Ectodermal cell (in vitro differentiated cells): ENCODE measurements at regions not wholly inside any gene's neighbourhood (a gene's known extent, or its start where the extent isn't known, plus 50 kb on each side); places are given as distances from the start of the nearest gene placed in this dataset.

Experiments used
- H3K27ac ChIP-seq: 2 replicates; pipeline ENCODE4 v1.7.0; 2013; ENCODE audit warnings: mild to moderate bottlenecking, low read depth, low read length; ENCODE audit not compliant: insufficient read depth, poor library complexity, severe bottlenecking
- H3K27me3 ChIP-seq: 2 replicates; pipeline ENCODE4 v1.7.0; 2013; ENCODE audit warnings: mild to moderate bottlenecking, low read length; ENCODE audit not compliant: insufficient read depth, control insufficient read depth, poor library complexity, severe bottlenecking
- H3K36me3 ChIP-seq: one replicate; pipeline ENCODE4 v1.7.0; 2013; ENCODE audit warnings: low read length; ENCODE audit not compliant: control insufficient read depth, insufficient read depth
- H3K4me1 ChIP-seq: one replicate; pipeline ENCODE4 v1.7.0; 2013; ENCODE audit warnings: low read length; ENCODE audit not compliant: control insufficient read depth, insufficient read depth
- H3K4me3 ChIP-seq: 2 replicates; pipeline ENCODE4 v1.7.0; 2013; ENCODE audit warnings: low read depth, low read length, control low read depth; ENCODE audit not compliant: insufficient read depth
- H3K9me3 ChIP-seq: 2 replicates; pipeline ENCODE4 v1.7.0; 2013; ENCODE audit warnings: mild to moderate bottlenecking, low read length, moderate library complexity; ENCODE audit not compliant: control insufficient read depth
- WGBS, 2 experiments: methylation state at CpG; one replicate each; pipeline ENCODE4 v1.1.7; 2013; ENCODE audit warnings: missing lambda C conversion rate in 2 of 2; 5-methylcytosine and 5-hydroxymethylcytosine counted together

DNA sequence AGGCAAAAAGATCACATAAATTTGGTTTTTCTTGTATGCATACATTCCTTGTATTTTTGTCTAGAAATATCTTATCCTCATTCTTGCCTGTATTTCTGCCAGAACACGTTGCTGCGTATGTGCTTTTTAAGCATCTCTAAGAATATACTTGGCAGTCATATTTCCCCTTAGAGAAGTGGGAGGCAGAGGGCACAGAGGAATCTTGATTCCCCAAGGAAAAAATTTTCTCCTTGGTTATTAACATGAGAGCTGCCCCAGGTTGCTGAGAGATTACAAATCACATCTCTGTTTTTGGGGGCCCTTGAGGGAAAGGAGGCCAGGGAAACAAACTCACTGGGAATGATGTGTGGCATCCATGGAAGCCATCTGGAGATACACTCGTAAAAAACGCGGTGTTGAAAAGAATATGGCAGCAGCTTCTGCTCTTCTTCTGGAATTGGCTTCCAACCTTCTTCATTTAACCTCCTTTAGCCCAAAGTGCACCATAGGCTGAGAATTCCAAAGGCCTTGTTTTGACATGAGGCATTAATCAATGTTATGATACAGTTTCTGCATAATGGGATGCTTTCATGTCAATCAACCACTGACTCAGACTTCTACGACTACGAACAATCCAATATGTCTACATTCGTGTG, 684.3 kb upstream of the SORCS1 start:
- H3K27me3 ChIP-seq: no peaks in the 10 kb centered on the region
- H3K9me3 ChIP-seq: no peaks in the 10 kb centered on the region
- no peak overlapping the region for H3K4me3 ChIP-seq
- no peaks in the 10 kb centered on the region for H3K36me3 ChIP-seq
- H3K4me1 ChIP-seq: no peaks in the 10 kb centered on the region
- 95 to 98% methylated on average over 7 to 8 of the region's 8 CpGs for WGBS, 2 experiments
- no peak overlapping the region for H3K27ac ChIP-seq

DNA sequence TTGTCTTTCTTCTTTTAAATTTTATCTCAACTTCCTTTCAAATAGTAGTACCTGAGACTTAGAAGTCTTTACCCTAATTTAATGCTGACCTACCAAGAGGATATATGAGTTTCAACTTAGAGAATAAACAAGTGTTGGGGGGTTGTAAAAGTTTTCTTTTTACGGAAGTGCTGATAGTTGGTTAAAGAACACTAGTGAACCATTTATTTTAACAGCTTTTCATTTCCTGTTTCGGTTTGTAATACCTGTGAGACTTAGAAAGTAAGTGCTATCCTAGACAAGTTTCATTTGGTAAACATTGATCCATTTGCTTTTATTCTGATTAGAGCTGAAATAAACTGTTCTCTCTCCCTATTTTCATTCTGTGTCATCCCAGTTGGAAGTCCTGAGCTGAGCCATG, 683.1 kb upstream of the SORCS1 start:
- Histone ChIP-seq H3K36me3 (no peaks in the 10 kb centered on the region), H3K9me3 (no peaks in the 10 kb centered on the region), H3K27ac (no peak overlapping the region), H3K4me3 (no peak overlapping the region), H3K4me1 (no peaks in the 10 kb centered on the region), H3K27me3 (no peaks in the 10 kb centered on the region)
- 88 to 93% methylated on average over 2 of the region's 2 CpGs for WGBS, 2 experiments

DNA sequence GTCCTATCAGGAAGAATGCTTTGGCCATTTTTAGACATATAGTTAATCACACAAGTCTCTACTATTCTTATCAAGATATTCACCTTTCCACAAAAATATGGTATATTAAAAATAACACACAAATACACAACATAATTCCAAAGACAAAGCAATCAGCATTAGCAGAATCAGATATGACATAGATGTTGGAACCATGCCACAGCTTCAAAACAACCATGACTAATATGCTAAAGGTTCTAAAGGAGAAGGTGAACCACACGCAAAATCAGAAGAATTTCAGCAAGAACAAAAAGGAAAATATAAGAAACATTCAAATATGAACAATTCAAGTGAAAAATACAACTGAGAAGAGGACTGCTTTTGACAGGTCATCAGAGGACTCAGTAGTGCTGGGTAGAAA, 670.2 kb upstream of the SORCS1 start:
- Histone ChIP-seq H3K36me3 (no peaks in the 10 kb centered on the region), H3K4me3 (no peak overlapping the region), H3K27ac (no peak overlapping the region), H3K4me1 (no peaks in the 10 kb centered on the region), H3K9me3 (no peaks in the 10 kb centered on the region), H3K27me3 (no peaks in the 10 kb centered on the region)
- WGBS, 2 experiments: 100% methylated on average over 1 of the region's 1 CpG; no CpG with 5 or more reads in 1 of the 2 experiments

DNA sequence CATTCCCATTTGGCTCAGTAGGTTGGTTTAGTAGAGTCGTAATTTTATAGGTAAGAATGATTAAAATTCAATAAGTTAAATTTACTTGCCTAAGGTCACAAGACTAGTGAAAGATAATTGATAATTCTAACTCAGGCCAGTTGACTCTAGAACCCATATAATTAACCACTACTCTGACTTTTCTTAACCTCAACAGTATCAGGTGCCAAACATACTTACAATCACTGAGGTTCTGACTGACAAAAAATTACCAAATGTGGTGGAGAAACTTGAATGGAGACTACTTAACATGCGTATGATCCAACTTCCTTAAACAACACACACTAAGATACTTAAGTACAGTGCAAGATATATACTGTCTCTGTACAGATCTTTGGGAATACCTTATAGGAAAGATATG, 667.3 kb upstream of the SORCS1 start:
- WGBS, 2 experiments: 89% methylated on average over 1 of the region's 2 CpGs; no CpG with 5 or more reads in 1 of the 2 experiments

DNA sequence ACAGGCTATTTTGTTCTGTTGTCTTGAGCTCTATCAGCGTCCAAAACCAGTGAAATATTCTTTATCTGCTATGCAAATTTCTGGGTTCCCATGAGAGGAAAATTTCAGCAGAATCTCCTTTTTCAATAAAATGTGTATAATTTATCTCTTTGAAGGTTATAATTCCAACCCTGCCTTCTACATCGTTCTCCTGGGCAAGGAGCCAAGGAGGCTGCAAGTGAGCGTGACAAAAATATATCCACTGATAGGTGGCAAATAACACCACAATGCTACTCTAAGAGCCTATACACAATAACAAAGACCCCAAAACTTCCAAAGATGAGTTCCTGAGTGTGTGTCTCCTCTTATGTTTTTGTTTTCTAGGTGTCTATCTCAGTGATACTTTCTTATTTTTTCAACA, 664.7 kb upstream of the SORCS1 start:
- Histone ChIP-seq H3K4me3 (no peak overlapping the region), H3K27ac (no peak overlapping the region), H3K4me1 (no peaks in the 10 kb centered on the region), H3K27me3 (no peaks in the 10 kb centered on the region), H3K36me3 (no peaks in the 10 kb centered on the region), H3K9me3 (no peaks in the 10 kb centered on the region)
- WGBS, 2 experiments: 97 to 100% methylated on average over 2 to 3 of the region's 3 CpGs

More for the DNA sequence above, 667.3 kb upstream of the SORCS1 start:
- H3K4me3 ChIP-seq: no peak overlapping the region
- no peak overlapping the region for H3K27ac ChIP-seq
- no peaks in the 10 kb centered on the region for H3K27me3 ChIP-seq
- no peaks in the 10 kb centered on the region for H3K4me1 ChIP-seq
- no peaks in the 10 kb centered on the region for H3K9me3 ChIP-seq
- no peaks in the 10 kb centered on the region for H3K36me3 ChIP-seq

DNA sequence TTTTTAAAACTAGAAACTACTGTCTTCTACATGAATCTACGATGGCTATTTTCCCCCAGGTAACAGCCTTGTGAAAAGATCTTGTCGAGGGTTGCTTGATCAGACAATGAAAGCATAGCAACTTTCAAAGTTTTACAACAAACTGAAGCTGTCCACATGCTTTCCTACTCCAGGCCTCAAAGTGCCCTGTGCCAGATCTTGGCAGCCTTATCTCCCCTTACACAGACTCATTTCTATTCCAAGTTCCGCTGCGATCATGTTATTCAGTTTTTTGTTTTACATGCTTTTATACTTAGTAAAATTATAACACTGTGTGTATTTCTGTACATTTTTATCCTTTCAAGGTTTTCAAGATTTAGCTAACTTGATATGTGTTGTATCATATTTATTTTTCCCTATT, 661.7 kb upstream of the SORCS1 start:
- no peaks in the 10 kb centered on the region for H3K4me1 ChIP-seq
- H3K27me3 ChIP-seq: no peaks in the 10 kb centered on the region
- no peaks in the 10 kb centered on the region for H3K36me3 ChIP-seq
- H3K4me3 ChIP-seq: no peak overlapping the region
- no peaks in the 10 kb centered on the region for H3K9me3 ChIP-seq
- H3K27ac ChIP-seq: no peak overlapping the region
- WGBS, 2 experiments: 94 to 97% methylated on average over 4 of the region's 4 CpGs

DNA sequence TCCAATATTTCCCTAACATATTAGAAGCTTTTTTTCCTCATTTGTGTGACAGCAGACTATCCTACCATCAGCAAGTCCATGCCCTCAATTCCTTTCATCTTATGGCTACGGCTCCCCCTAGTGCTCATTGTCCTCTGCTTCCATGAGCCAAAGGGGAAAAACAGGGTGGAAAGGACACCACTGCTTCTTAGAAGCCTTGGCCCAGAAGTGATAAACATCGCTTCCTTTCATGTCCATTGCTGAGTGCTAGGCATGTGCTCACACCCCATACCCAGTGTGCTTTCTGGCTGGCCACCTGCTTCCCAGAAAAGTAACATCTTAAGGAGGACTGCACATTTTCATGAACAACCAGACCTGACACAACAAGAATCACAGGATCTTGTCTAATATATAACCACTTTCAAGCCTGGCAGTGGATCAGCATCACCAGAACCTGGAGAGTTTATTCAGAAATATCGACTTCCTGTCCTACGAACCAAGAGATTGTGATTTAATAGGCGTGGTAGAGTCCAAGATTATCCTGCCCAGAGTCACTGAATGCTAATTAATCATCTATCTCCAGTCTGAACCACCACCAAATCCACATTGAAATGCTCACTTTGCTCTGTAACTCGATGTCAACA, 650.5 kb upstream of the SORCS1 start:
- Histone ChIP-seq H3K9me3 (no peaks in the 10 kb centered on the region), H3K27ac (no peak overlapping the region), H3K4me3 (no peak overlapping the region), H3K27me3 (no peaks in the 10 kb centered on the region), H3K36me3 (no peaks in the 10 kb centered on the region), H3K4me1 (no peaks in the 10 kb centered on the region)
- WGBS, 2 experiments: 63 to 66% methylated on average over 6 of the region's 6 CpGs

DNA sequence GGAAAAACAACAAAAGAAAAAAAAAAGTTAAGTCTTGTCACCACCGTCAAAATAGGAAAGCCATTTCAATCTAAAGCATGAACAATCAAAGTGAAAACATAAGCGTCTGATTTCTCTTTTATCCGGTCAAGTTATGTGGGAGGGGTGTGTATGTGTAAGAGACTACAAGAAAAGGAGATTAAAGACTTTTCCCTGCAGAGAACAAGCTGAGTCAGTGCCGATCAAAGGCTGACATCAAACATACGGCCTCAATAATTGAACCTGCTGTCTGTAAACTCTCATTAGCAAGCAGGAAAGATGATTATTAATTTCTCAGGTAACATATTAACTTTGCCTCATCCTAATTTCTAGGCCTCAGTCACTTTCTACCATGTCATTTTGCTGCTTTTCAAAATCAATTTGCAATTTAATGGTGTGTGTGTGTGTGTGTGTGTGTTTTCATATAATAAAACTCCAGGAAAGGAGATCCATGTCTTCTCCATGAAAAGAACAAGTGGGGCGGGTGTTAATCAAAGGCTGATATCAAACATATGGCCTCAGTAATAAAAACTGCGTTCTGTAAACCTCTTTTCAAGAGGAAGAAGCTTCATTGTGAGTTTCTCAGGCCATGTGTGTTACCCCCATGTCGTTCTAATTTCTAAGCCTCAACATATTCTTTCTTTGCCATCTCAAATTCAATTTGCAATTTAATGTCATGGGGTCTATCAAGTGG, 649.1 kb upstream of the SORCS1 start:
- no peaks in the 10 kb centered on the region for H3K27me3 ChIP-seq
- H3K9me3 ChIP-seq: no peaks in the 10 kb centered on the region
- H3K4me3 ChIP-seq: no peak overlapping the region
- no peak overlapping the region for H3K27ac ChIP-seq
- no peaks in the 10 kb centered on the region for H3K36me3 ChIP-seq
- no peaks in the 10 kb centered on the region for H3K4me1 ChIP-seq
- 89 to 93% methylated on average over 7 to 8 of the region's 8 CpGs for WGBS, 2 experiments

DNA sequence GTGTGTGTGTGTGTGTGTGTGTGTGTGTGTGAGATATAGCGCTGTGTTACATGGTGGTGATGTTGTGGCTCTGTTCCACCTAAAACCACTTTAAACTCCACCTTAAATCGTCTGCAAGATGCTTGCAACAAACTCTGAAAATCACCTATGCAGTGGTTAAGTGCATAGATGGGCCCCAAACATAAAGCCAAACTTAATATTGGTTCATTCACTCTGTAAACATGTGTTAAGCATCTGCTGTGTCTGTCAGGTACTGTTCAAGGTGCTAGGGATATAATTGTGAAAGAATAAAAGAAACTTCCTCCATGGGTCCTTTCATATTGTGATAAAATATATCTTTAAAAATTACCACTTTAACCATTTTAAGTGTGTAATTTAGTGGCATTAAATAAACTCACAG, 645.4 kb upstream of the SORCS1 start:
- Histone ChIP-seq H3K36me3 (no peaks in the 10 kb centered on the region), H3K9me3 (no peaks in the 10 kb centered on the region), H3K4me3 (no peak overlapping the region), H3K4me1 (peaks cover 7% of the 10 kb centered on the region), H3K27me3 (no peaks in the 10 kb centered on the region), H3K27ac (no peak overlapping the region)
- 88 to 91% methylated on average over 1 to 2 of the region's 2 CpGs for WGBS, 2 experiments

DNA sequence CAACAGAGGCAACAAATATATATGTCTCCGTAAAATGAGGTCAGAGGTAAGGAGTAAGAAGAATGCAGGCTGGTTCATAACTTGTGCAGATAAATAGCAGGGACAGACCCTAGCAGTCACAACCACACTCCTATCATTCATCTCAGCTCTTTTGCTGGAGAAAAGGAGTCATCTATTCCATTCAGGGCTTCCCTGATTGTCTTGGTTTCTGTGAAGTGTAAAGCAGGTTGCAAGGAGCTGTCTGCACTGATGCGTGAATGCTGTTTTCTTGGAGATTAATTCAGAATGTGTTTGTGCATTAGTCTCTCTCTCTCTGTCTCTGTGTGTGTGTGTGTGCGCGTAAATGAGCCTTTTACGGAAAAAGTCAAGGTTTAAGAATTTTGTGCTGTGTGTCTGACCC, 643.3 kb upstream of the SORCS1 start:
- 79 to 94% methylated on average over 4 to 5 of the region's 5 CpGs for WGBS, 2 experiments

More for the DNA sequence above, 643.3 kb upstream of the SORCS1 start:
- Histone ChIP-seq H3K27me3 (no peaks in the 10 kb centered on the region), H3K27ac (no peak overlapping the region), H3K4me3 (no peak overlapping the region), H3K9me3 (no peaks in the 10 kb centered on the region), H3K4me1 (peaks cover 7% of the 10 kb centered on the region), H3K36me3 (no peaks in the 10 kb centered on the region)
